A673 (cell line): ENCODE measurements at regions not wholly inside any gene's neighbourhood (a gene's known extent, or its start where the extent isn't known, plus 50 kb on each side); places are given as distances from the start of the nearest gene placed in this dataset.

Experiments
- EZH2 ChIP-seq: fragments of 200-600 bp; sonication (generic); IDR thresholded peaks from 2 replicates; pipeline ENCODE4 v1.6.1; 2017; ENCODE audit warnings: borderline replicate concordance, low read depth, mild to moderate bottlenecking, mixed read lengths, antibody characterized with exemption, low read length; ENCODE audit not compliant: poor library complexity, severe bottlenecking
- TF ChIP-seq, protein P1 (sequence below): fragments of 300-800, 200-600 bp; sonication (generic); conservative IDR thresholded peaks from 2 replicates; pipeline ENCODE4 v1.5.1; 2017; ENCODE audit warnings: low read depth, mild to moderate bottlenecking, antibody characterized with exemption, low read length, moderate library complexity, mixed read lengths

DNA sequence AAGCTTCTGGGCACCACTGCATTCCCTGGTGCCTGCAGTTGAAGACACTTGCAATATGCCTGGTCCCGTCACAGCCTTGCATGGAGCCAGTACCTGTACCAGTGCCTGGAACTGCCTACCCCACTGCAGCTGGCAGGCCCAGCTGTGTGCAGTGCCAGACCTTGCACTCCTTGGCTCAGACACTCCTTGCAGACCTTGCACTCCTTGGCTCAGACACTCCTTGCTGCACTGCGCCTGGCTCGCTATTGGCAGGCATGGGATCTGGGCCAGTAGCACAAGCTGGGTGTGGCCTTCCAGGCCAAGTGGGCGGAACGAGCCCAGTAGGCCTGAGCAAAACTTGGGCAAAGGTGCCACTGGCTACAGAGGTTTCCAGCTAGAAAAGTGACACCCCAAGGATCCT lies 1189.1 kb downstream of the GRIK2 start:
- TF ChIP-seq, protein P1, sequence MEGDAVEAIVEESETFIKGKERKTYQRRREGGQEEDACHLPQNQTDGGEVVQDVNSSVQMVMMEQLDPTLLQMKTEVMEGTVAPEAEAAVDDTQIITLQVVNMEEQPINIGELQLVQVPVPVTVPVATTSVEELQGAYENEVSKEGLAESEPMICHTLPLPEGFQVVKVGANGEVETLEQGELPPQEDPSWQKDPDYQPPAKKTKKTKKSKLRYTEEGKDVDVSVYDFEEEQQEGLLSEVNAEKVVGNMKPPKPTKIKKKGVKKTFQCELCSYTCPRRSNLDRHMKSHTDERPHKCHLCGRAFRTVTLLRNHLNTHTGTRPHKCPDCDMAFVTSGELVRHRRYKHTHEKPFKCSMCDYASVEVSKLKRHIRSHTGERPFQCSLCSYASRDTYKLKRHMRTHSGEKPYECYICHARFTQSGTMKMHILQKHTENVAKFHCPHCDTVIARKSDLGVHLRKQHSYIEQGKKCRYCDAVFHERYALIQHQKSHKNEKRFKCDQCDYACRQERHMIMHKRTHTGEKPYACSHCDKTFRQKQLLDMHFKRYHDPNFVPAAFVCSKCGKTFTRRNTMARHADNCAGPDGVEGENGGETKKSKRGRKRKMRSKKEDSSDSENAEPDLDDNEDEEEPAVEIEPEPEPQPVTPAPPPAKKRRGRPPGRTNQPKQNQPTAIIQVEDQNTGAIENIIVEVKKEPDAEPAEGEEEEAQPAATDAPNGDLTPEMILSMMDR, result no peak
- TF ChIP-seq EZH2, result no peak
